HEK293T (cell line): ENCODE measurements at regions not wholly inside any gene's neighbourhood (a gene's known extent, or its start where the extent isn't known, plus 50 kb on each side); places are given as distances from the start of the nearest gene placed in this dataset.

ENCODE experiments used
- ARNT ChIP-seq: fragments of 450-650 bp; IDR thresholded peaks from 2 replicates; pipeline ENCODE4 v1.6.1; 2017; ENCODE audit warnings: mild to moderate bottlenecking
- BHLHE40 ChIP-seq: fragments of 450-650 bp; IDR thresholded peaks from 2 replicates; pipeline ENCODE4 v1.6.1; 2016; ENCODE audit warnings: mild to moderate bottlenecking, moderate library complexity, borderline replicate concordance
- FOXA1 ChIP-seq: fragments of 450-650 bp; IDR thresholded peaks from 2 replicates; pipeline ENCODE4 v1.6.1; 2016; ENCODE audit warnings: mild to moderate bottlenecking
- FOXK2 ChIP-seq: fragments of 450-650 bp; IDR thresholded peaks from 2 replicates; pipeline ENCODE4 v1.6.1; 2016; ENCODE audit warnings: mild to moderate bottlenecking
- FOXM1 ChIP-seq: fragments of 450-650 bp; IDR thresholded peaks from 2 replicates; pipeline ENCODE4 v1.6.1; 2017; ENCODE audit warnings: mild to moderate bottlenecking, borderline replicate concordance
- PKNOX1 ChIP-seq: fragments of 450-650 bp; IDR thresholded peaks from 2 replicates; pipeline ENCODE4 v1.6.1; 2016
- SP1 ChIP-seq: fragments of 450-650 bp; IDR thresholded peaks from 2 replicates; pipeline ENCODE4 v1.6.1; 2017
- SUZ12 ChIP-seq: fragments of 450-650 bp; IDR thresholded peaks from 2 replicates; pipeline ENCODE4 v1.6.1; 2016; ENCODE audit warnings: mild to moderate bottlenecking
- TARDBP ChIP-seq: fragments of 450-650 bp; IDR thresholded peaks from 2 replicates; pipeline ENCODE4 v1.6.1; 2016

- no peak for TF ChIP-seq FOXK2
- no peak for TF ChIP-seq SP1
- no peak for TF ChIP-seq BHLHE40
- no peak for TF ChIP-seq SUZ12
- no peak for TF ChIP-seq TARDBP
- no peak for TF ChIP-seq FOXM1
- no peak for TF ChIP-seq ARNT
- TF ChIP-seq FOXA1, result no peak
- no peak for TF ChIP-seq PKNOX1
Measured at GRCh38 chr5:56639476-56639875, 175.9 kb upstream of the MAP3K1 start.
